AG04449 (cell line): ENCODE measurements at regions not wholly inside any gene's neighbourhood (a gene's known extent, or its start where the extent isn't known, plus 50 kb on each side); places are given as distances from the start of the nearest gene placed in this dataset.
"Not testable (repeated sequence)": the region's sequence is repeated elsewhere in the genome, so short reads cannot be mapped to it uniquely, and the experiment has no call there.

ENCODE experiments used
- CTCF ChIA-PET: fragments of 350-600 bp; formaldehyde crosslinking; extraction: SDS; loops from one replicate; lab custom pipeline; 2021; ENCODE audit warnings: antibody characterized with exemption; lab: Yijun Ruan, JAX
- POLR2A ChIA-PET: fragments of 400-600, 350-600 bp; formaldehyde crosslinking; extraction: SDS; loops from one replicate; lab custom pipeline; 2020; ENCODE audit warnings: antibody characterized with exemption, inconsistent platforms; lab: Yijun Ruan, JAX
- DNase-seq: peaks from one replicate; pipeline ENCODE4 v3.0.0-alpha.2; 2010; ENCODE audit warnings: low read depth, low spot score
- H3K4me3 ChIP-seq: 2 replicates; pipeline ENCODE4 v1.5.1; 2011; ENCODE audit warnings: low read depth, mild to moderate bottlenecking, control low read depth, low read length
- CTCF ChIP-seq: IDR thresholded peaks from one replicate; pipeline ENCODE4 v1.5.1; 2011; ENCODE audit warnings: mild to moderate bottlenecking, moderate library complexity, low read length, control low read depth, inconsistent platforms; ENCODE audit not compliant: insufficient read depth; ENCODE audit errors: missing control alignments

- DNase-seq, POLR2A ChIA-PET, H3K4me3 ChIP-seq, CTCF ChIA-PET: not testable (repeated sequence)
Observed at GRCh38 chr14:105675905-105676670, 149.7 kb downstream of the TMEM121 start.

- POLR2A ChIA-PET, CTCF ChIA-PET, H3K4me3 ChIP-seq, DNase-seq: not testable (repeated sequence)
Observed at GRCh38 chr14:105678057-105678456, 151.7 kb downstream of the TMEM121 start.

GRCh38 chr14:105678996-105679958, 152.9 kb downstream of the TMEM121 start:
- CTCF ChIA-PET, POLR2A ChIA-PET, DNase-seq, H3K4me3 ChIP-seq: not testable (repeated sequence)

GRCh38 chr14:105679959-105680735, 153.8 kb downstream of the TMEM121 start:
- H3K4me3 ChIP-seq, CTCF ChIA-PET, DNase-seq, POLR2A ChIA-PET: not testable (repeated sequence)

GRCh38 chr14:105680736-105681098, 154.3 kb downstream of the TMEM121 start:
- H3K4me3 ChIP-seq, DNase-seq, CTCF ChIA-PET, POLR2A ChIA-PET: not testable (repeated sequence)

GRCh38 chr14:105681606-105682185, 155.3 kb downstream of the TMEM121 start:
- CTCF ChIA-PET, DNase-seq, H3K4me3 ChIP-seq, POLR2A ChIA-PET: not testable (repeated sequence)

- H3K4me3 ChIP-seq, DNase-seq, POLR2A ChIA-PET, CTCF ChIA-PET: not testable (repeated sequence)
Observed at GRCh38 chr14:105682442-105682841, 156.1 kb downstream of the TMEM121 start.

- POLR2A ChIA-PET, result no interaction called here
- DNase-seq, result no peak
- TF ChIP-seq CTCF, result no peak
- no peak overlapping the region for H3K4me3 ChIP-seq
- CTCF ChIA-PET, result no interaction called here
Observed at GRCh38 chr14:105682956-105683570, 156.7 kb downstream of the TMEM121 start.

- CTCF ChIA-PET, H3K4me3 ChIP-seq, POLR2A ChIA-PET, DNase-seq: not testable (repeated sequence)
Observed at GRCh38 chr14:105684056-105684455, 157.7 kb downstream of the TMEM121 start.

- CTCF ChIA-PET, H3K4me3 ChIP-seq, DNase-seq, POLR2A ChIA-PET: not testable (repeated sequence)
Observed at GRCh38 chr14:105684597-105684996, 158.2 kb downstream of the TMEM121 start.
